WTC11 (cell line): ENCODE measurements at regions not wholly inside any gene's neighbourhood (a gene's known extent, or its start where the extent isn't known, plus 50 kb on each side); places are given as distances from the start of the nearest gene placed in this dataset.

Experiments
- ATAC-seq: fragments of 200-7000 bp; cut with Tn5 transposase; 2 replicates; pipeline ENCODE4 v1.10.0; 2021; ENCODE audit warnings: mild to moderate bottlenecking, moderate library complexity
- CTCF ChIA-PET: fragments of 300-600 bp; sonication (Branson Sonifier 250); formaldehyde crosslinking; loops from one replicate; lab custom pipeline; 2021; ENCODE audit warnings: antibody characterized with exemption; lab: Charles Lee
- POLR2A ChIA-PET: fragments of 350-600 bp; sonication (Branson Sonifier 250); formaldehyde crosslinking; loops from one replicate; lab custom pipeline; 2021; ENCODE audit warnings: antibody characterized with exemption; lab: Charles Lee
- DNase-seq: peaks from one replicate; pipeline ENCODE4 v3.0.0; 2021; ENCODE audit warnings: low spot score
- H3K27ac Mint-ChIP-seq: 2 replicates; pipeline ENCODE4 v1.8.0; 2021; ENCODE audit warnings: mixed read lengths
- H3K27me3 Mint-ChIP-seq: 2 replicates; pipeline ENCODE4 v1.8.0; 2021; ENCODE audit warnings: low read depth, mild to moderate bottlenecking, moderate library complexity, mixed read lengths
- H3K36me3 Mint-ChIP-seq: 2 replicates; pipeline ENCODE4 v1.8.0; 2021; ENCODE audit warnings: mixed read lengths
- H3K4me1 Mint-ChIP-seq: 2 replicates; pipeline ENCODE4 v1.8.0; 2022; ENCODE audit warnings: mixed read lengths
- H3K4me3 Mint-ChIP-seq: 2 replicates; pipeline ENCODE4 v1.8.0; 2021; ENCODE audit warnings: mild to moderate bottlenecking, moderate library complexity, mixed read lengths
- H3K9me3 Mint-ChIP-seq: 2 replicates; pipeline ENCODE4 v1.8.0; 2021; ENCODE audit warnings: mixed read lengths
- CREM ChIP-seq: sonication (generic); formaldehyde crosslinking; IDR thresholded peaks from 2 replicates; pipeline ENCODE4 v1.8.1; 2022; ENCODE audit warnings: mild to moderate bottlenecking, missing genetic modification reagents, moderate library complexity
- ESRRA ChIP-seq: sonication (generic); formaldehyde crosslinking; IDR thresholded peaks from 2 replicates; pipeline ENCODE4 v1.8.1; 2022; ENCODE audit warnings: mild to moderate bottlenecking, missing genetic modification reagents, borderline replicate concordance
- FOXJ3 ChIP-seq: sonication (generic); formaldehyde crosslinking; IDR thresholded peaks from 2 replicates; pipeline ENCODE4 v1.9.0; 2021; ENCODE audit warnings: missing genetic modification reagents, mild to moderate bottlenecking, borderline replicate concordance
- FOXK1 ChIP-seq: sonication (generic); formaldehyde crosslinking; IDR thresholded peaks from 2 replicates; pipeline ENCODE4 v1.8.0; 2022; ENCODE audit warnings: mild to moderate bottlenecking, moderate library complexity, missing genetic modification reagents
- FOXP1 ChIP-seq: sonication (generic); formaldehyde crosslinking; IDR thresholded peaks from 2 replicates; pipeline ENCODE4 v1.8.0; 2022; ENCODE audit warnings: missing genetic modification reagents, mild to moderate bottlenecking, moderate library complexity, borderline replicate concordance
- GABPB1 ChIP-seq: sonication (generic); formaldehyde crosslinking; IDR thresholded peaks from 2 replicates; pipeline ENCODE4 v1.8.1; 2023; ENCODE audit warnings: mild to moderate bottlenecking, missing genetic modification reagents
- GRHL2 ChIP-seq: fragments of 250-450 bp; sonication (Bioruptor Pico); IDR thresholded peaks from 2 replicates; pipeline ENCODE4 v1.8.0; 2022; ENCODE audit warnings: mild to moderate bottlenecking, moderate library complexity; ENCODE audit not compliant: insufficient replicate concordance, severe bottlenecking
- NR2C2 ChIP-seq: sonication (generic); formaldehyde crosslinking; IDR thresholded peaks from 2 replicates; pipeline ENCODE4 v1.8.0; 2022; ENCODE audit warnings: mild to moderate bottlenecking, missing genetic modification reagents
- NR3C1 ChIP-seq: sonication (generic); formaldehyde crosslinking; conservative IDR thresholded peaks from 2 replicates; pipeline ENCODE4 v1.8.1; 2023; ENCODE audit warnings: low read depth, mild to moderate bottlenecking, missing genetic modification reagents
- RORB ChIP-seq: fragments of 250-450 bp; sonication (Bioruptor Pico); IDR thresholded peaks from 2 replicates; pipeline ENCODE4 v1.9.0; 2021; ENCODE audit warnings: mild to moderate bottlenecking
- ZNF121 ChIP-seq: sonication (generic); formaldehyde crosslinking; IDR thresholded peaks from 2 replicates; pipeline ENCODE4 v1.8.0; 2023; ENCODE audit warnings: missing genetic modification reagents
- ZNF263 ChIP-seq: sonication (generic); formaldehyde crosslinking; IDR thresholded peaks from 2 replicates; pipeline ENCODE4 v1.8.1; 2022; ENCODE audit warnings: low read depth, mild to moderate bottlenecking, moderate library complexity, missing genetic modification reagents
- ZNF416 ChIP-seq: fragments of 250-450 bp; sonication (Bioruptor Pico); IDR thresholded peaks from 2 replicates; pipeline ENCODE4 v1.9.0; 2021; ENCODE audit warnings: mild to moderate bottlenecking, inconsistent platforms
- ZNF423 ChIP-seq: fragments of 250-450 bp; sonication (Bioruptor Pico); IDR thresholded peaks from 2 replicates; pipeline ENCODE4 v2.1.2; 2022; ENCODE audit warnings: mild to moderate bottlenecking, moderate library complexity
- ZNF671 ChIP-seq: fragments of 250-450 bp; sonication (Bioruptor Pico); IDR thresholded peaks from 2 replicates; pipeline ENCODE4 v1.8.0; 2021; ENCODE audit warnings: mild to moderate bottlenecking
- TF ChIP-seq, protein P1 (sequence below): sonication (generic); formaldehyde crosslinking; conservative IDR thresholded peaks from 2 replicates; pipeline ENCODE4 v1.8.1; 2022; ENCODE audit warnings: mild to moderate bottlenecking, missing genetic modification reagents
- TF ChIP-seq, protein P2 (sequence below): sonication (generic); formaldehyde crosslinking; IDR thresholded peaks from 2 replicates; pipeline ENCODE4 v1.8.0; 2022; ENCODE audit warnings: missing genetic modification reagents
- TF ChIP-seq, protein P3 (sequence below): sonication (generic); formaldehyde crosslinking; IDR thresholded peaks from 2 replicates; pipeline ENCODE4 v1.8.0; 2023; ENCODE audit warnings: mild to moderate bottlenecking, missing genetic modification reagents
- TF ChIP-seq, protein P4 (sequence below): fragments of 250-450 bp; sonication (Bioruptor Pico); IDR thresholded peaks from 2 replicates; pipeline ENCODE4 v1.9.0; 2021; ENCODE audit warnings: mild to moderate bottlenecking
- TF ChIP-seq, protein P5 (sequence below): fragments of 250-450 bp; sonication (Bioruptor Pico); IDR thresholded peaks from 2 replicates; pipeline ENCODE4 v1.9.0; 2021; ENCODE audit warnings: moderate library complexity, mild to moderate bottlenecking, inconsistent platforms, borderline replicate concordance

DNA sequence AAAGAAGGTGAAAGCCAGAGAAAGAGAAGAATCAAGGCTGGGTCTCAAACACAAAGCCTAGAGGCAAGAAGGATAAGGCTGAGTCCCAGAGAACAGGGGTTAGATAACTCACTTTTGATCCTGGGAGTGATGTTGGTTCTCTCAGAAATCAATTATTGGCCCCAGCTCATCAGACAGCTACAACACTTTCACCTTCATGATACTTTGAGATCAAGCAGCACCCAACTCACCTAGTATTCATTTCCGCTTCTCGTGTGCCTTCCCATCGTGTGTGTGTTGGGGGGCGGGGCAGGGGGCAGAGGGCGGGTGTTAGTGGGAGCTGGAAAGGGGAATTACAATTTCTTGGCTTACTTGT lies 92.2 kb upstream of the RAD23B start:
- no peaks in the 10 kb centered on the region; the same call in 1 of the 2 replicates for H3K36me3 Mint-ChIP-seq
- no peak for TF ChIP-seq ZNF416 (CRISPR knock-in tag)
- no peak for TF ChIP-seq ESRRA
- TF ChIP-seq, protein P1, sequence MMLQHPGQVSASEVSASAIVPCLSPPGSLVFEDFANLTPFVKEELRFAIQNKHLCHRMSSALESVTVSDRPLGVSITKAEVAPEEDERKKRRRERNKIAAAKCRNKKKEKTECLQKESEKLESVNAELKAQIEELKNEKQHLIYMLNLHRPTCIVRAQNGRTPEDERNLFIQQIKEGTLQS (CRISPR knock-in tag) = no peak
- TF ChIP-seq ZNF671 (CRISPR knock-in tag) = no peak
- TF ChIP-seq GRHL2 (CRISPR knock-in tag) = no peak
- TF ChIP-seq ZNF263 (CRISPR knock-in tag) = no peak
- TF ChIP-seq, protein P2, sequence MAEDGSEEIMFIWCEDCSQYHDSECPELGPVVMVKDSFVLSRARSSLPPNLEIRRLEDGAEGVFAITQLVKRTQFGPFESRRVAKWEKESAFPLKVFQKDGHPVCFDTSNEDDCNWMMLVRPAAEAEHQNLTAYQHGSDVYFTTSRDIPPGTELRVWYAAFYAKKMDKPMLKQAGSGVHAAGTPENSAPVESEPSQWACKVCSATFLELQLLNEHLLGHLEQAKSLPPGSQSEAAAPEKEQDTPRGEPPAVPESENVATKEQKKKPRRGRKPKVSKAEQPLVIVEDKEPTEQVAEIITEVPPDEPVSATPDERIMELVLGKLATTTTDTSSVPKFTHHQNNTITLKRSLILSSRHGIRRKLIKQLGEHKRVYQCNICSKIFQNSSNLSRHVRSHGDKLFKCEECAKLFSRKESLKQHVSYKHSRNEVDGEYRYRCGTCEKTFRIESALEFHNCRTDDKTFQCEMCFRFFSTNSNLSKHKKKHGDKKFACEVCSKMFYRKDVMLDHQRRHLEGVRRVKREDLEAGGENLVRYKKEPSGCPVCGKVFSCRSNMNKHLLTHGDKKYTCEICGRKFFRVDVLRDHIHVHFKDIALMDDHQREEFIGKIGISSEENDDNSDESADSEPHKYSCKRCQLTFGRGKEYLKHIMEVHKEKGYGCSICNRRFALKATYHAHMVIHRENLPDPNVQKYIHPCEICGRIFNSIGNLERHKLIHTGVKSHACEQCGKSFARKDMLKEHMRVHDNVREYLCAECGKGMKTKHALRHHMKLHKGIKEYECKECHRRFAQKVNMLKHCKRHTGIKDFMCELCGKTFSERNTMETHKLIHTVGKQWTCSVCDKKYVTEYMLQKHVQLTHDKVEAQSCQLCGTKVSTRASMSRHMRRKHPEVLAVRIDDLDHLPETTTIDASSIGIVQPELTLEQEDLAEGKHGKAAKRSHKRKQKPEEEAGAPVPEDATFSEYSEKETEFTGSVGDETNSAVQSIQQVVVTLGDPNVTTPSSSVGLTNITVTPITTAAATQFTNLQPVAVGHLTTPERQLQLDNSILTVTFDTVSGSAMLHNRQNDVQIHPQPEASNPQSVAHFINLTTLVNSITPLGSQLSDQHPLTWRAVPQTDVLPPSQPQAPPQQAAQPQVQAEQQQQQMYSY (CRISPR knock-in tag) = no peak
- no peak for TF ChIP-seq FOXJ3
- TF ChIP-seq, protein P3, sequence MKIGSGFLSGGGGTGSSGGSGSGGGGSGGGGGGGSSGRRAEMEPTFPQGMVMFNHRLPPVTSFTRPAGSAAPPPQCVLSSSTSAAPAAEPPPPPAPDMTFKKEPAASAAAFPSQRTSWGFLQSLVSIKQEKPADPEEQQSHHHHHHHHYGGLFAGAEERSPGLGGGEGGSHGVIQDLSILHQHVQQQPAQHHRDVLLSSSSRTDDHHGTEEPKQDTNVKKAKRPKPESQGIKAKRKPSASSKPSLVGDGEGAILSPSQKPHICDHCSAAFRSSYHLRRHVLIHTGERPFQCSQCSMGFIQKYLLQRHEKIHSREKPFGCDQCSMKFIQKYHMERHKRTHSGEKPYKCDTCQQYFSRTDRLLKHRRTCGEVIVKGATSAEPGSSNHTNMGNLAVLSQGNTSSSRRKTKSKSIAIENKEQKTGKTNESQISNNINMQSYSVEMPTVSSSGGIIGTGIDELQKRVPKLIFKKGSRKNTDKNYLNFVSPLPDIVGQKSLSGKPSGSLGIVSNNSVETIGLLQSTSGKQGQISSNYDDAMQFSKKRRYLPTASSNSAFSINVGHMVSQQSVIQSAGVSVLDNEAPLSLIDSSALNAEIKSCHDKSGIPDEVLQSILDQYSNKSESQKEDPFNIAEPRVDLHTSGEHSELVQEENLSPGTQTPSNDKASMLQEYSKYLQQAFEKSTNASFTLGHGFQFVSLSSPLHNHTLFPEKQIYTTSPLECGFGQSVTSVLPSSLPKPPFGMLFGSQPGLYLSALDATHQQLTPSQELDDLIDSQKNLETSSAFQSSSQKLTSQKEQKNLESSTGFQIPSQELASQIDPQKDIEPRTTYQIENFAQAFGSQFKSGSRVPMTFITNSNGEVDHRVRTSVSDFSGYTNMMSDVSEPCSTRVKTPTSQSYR = no peak
- TF ChIP-seq, all 79 proteins: peak for 0
- DNase-seq (no peak), ATAC-seq (no peak)
- Mint-ChIP-seq H3K27me3 (peaks cover 39% of the 10 kb centered on the region), H3K27ac (no peak overlapping the region), H3K9me3 (no peaks in the 10 kb centered on the region), H3K4me3 (no peak overlapping the region), H3K4me1 (peaks cover 33% of the 10 kb centered on the region)
- CTCF ChIA-PET = interaction anchor here (0.6 to 1.4 kb wide), 4 partner anchors 32 to 237 kb away, joined by 3 read pairs; no protein-coding TSS in a partner anchor
- POLR2A ChIA-PET = no interaction called here

DNA sequence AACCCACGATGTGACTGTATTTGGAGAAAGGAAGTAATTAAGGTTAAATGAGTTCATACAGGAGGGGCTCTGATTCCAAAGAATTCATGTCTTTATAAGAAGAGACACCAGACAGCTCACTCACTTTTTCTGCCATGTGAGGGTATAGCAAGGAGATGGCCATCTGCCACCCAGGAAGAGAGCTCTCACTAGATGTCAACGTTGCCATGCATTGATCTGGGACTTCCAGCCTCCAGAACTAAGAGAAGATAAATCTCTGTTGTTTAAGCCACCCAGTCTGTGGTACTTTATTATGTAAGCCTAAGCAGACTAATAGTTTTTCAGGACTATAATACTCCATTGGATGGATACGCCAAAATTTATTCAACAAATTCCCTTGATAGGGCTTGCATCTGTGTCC lies 89.8 kb upstream of the RAD23B start:
- Mint-ChIP-seq H3K27me3 (peaks cover 50% of the 10 kb centered on the region), H3K4me3 (no peak overlapping the region), H3K9me3 (peaks cover 8% of the 10 kb centered on the region), H3K27ac (no peak overlapping the region), H3K36me3 (no peaks in the 10 kb centered on the region; the same call in 1 of the 2 replicates), H3K4me1 (peaks cover 33% of the 10 kb centered on the region)
- CTCF ChIA-PET = no interaction called here
- POLR2A ChIA-PET = no interaction called here
- ATAC-seq = no peak
- no peak for DNase-seq
- TF ChIP-seq, protein P4, sequence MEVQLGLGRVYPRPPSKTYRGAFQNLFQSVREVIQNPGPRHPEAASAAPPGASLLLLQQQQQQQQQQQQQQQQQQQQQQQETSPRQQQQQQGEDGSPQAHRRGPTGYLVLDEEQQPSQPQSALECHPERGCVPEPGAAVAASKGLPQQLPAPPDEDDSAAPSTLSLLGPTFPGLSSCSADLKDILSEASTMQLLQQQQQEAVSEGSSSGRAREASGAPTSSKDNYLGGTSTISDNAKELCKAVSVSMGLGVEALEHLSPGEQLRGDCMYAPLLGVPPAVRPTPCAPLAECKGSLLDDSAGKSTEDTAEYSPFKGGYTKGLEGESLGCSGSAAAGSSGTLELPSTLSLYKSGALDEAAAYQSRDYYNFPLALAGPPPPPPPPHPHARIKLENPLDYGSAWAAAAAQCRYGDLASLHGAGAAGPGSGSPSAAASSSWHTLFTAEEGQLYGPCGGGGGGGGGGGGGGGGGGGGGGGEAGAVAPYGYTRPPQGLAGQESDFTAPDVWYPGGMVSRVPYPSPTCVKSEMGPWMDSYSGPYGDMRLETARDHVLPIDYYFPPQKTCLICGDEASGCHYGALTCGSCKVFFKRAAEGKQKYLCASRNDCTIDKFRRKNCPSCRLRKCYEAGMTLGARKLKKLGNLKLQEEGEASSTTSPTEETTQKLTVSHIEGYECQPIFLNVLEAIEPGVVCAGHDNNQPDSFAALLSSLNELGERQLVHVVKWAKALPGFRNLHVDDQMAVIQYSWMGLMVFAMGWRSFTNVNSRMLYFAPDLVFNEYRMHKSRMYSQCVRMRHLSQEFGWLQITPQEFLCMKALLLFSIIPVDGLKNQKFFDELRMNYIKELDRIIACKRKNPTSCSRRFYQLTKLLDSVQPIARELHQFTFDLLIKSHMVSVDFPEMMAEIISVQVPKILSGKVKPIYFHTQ (CRISPR knock-in tag) = no peak
- TF ChIP-seq RORB (no peak), CREM (CRISPR knock-in tag) (no peak), ZNF121 (CRISPR knock-in tag) (no peak), GABPB1 (CRISPR knock-in tag) (no peak), NR2C2 (CRISPR knock-in tag) (no peak), ZNF423 (no peak), NR3C1 (CRISPR knock-in tag) (no peak), FOXP1 (no peak), FOXK1 (CRISPR knock-in tag) (no peak)
- TF ChIP-seq, protein P5, sequence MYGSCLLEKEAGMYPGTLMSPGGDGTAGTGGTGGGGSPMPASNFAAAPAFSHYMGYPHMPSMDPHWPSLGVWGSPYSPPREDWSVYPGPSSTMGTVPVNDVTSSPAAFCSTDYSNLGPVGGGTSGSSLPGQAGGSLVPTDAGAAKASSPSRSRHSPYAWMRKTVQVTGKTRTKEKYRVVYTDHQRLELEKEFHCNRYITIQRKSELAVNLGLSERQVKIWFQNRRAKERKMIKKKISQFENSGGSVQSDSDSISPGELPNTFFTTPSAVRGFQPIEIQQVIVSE (CRISPR knock-in tag) = no peak
- TF ChIP-seq, protein P1 (CRISPR knock-in tag) = no peak
- TF ChIP-seq, all 79 proteins: peak for 0
